RKO (cell line): ENCODE measurements at regions not wholly inside any gene's neighbourhood (a gene's known extent, or its start where the extent isn't known, plus 50 kb on each side); places are given as distances from the start of the nearest gene placed in this dataset.
"Not testable (repeated sequence)": the region's sequence is repeated elsewhere in the genome, so short reads cannot be mapped to it uniquely, and the experiment has no call there.

Experiments used
- DNase-seq: peaks from one replicate; pipeline ENCODE4 v3.0.0-alpha.2; 2016; ENCODE audit warnings: low spot score

DNA sequence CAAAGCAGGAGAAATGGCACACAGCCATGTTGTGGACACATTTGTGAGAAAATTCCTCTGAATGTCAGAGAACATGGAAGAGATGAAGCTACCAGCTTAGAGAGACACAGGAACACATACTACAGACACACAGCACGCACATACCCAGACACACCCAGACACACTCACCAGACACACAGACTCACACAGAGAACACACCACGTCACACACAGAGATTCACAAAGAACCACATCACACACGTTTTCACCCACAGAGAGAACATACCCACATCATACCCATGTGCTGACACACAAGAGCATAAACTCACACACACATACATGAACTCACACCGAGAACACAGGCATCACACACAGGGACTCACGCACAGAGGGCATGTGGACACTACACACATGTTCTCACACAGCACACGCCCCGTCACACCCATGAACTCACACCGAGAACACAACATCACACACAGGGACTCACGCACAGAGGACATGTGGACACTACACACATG lies 124.9 kb downstream of the METRNL start:
- DNase-seq, result no peak

DNA sequence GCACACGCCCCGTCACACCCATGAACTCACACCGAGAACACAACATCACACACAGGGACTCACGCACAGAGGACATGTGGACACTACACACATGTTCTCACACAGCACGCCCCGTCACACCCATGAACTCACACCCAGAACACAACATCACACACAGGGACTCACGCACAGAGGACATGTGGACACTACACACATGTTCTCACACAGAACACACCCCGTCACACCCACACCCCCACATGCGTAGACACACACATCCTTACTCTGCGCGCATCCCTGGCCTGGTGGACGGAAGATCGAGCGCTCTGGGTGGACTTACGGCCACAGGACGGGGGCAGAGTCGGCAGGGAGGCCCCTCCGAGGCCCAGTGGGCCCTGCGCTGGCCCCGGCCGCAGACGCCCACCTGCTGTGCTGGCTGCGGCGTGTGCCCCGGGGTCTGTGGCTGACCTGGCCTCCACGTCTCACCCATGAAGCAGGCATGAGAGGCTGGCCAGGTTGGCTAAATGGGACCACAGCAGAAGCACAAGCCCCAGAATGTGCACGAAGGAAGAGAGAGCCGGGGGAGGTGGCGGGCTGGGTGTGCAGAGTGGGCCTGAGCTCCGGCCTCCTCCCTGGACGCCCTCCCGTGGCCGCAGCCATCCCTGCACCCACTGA lies 125.5 kb downstream of the METRNL start:
- DNase-seq, result not testable (repeated sequence)

DNA sequence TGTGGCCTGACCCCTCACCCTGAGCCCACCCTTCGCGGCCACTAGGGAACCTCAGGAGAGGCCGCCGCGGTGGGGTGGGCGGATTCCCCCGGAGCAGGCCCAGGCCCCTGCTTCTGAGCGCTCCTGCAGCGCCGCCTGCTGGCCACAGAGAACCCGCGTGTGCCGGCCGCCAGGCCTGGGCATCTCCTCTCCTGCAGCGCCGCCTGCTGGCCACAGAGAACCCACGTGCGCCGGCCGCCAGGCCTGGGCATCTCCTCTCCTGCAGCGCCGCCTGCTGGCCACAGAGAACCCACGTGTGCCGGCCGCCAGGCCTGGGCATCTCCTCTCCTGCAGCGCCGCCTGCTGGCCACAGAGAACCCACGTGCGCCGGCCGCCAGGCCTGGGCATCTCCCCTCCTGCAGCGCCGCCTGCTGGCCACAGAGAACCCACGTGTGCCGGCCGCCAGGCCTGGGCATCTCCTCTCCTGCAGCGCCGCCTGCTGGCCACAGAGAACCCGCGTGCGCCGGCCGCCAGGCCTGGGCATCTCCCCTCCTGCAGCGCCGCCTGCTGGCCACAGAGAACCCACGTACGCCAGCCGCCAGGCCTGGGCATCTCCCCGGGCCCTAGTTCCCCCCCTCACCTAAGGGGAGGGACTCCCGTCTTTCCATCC lies 126.1 kb downstream of the METRNL start:
- DNase-seq, result not testable (repeated sequence)

DNA sequence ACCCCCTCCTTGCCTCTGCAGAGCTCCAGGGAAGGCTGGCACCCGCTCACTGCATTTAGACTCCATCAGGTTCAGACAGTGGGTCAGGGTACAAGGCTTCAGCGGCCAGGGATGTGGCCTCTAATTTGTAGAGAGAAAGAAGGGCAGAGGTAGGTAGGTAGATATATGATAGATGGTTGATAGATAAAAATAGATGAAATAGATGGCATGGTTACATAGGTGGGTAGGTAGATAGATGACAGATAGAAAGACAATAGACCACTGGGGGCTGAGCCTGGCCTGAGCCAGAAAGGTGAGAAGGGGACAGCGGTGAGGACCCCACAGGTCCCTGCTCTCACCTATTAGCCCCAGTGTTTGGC lies 126.6 kb downstream of the METRNL start:
- not testable (repeated sequence) for DNase-seq

DNA sequence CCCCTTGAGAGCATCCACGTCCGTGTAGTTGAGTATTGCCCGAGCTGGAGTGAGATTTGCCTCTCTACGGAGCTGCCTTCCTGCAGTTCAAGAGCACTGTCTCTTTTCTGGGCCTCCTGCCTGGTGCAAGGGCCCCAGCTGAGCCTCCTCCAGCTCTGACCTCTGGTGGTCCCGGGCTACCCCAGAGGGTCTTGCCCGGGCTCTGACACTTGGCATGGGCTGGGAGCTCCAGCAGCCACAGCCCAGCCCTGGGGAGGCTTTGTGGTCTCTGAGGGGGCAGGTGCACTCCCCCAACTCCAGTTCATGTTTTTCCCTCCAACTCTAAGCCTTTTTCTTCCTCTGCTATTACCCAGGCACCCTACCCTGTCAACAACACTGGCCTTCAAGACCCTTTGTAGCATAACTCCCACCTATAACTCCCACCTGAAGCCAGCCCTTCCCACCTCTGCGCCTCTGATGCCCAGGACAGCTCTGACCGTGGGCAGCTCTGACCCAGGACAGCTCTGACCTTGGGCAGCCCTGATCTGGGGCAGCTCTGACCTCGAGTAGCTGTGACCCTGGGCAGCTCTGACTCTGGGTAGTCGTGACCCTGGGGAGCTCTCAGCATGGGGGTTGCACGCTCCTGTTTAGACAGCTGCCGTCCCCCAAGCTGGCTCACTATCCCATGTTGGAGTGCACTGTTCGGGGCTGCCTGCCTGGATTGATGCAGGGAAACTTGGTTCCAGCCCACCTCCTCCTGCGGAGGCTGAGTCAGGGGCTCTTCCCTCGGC lies 127.6 kb downstream of the METRNL start:
- not testable (repeated sequence) for DNase-seq

DNA sequence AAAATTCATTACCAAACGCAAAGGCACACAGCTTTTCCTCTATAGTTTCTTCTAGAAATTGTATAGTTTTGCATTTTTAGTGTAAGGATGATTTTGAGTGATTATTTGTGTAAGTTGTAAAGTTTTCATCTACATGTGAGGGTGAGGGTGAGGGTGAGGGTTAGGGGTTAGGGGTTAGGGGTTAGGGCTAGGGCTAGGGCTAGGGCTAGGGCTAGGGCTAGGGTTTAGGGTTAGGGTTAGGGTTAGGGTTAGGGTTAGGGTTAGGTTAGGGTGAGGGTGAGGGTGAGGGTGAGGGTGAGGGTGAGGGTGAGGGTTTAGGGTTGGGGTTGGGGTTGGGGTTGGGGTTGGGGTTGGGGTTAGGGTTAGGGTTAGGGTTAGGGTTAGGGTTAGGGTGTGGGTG lies 167.6 kb downstream of the METRNL start:
- DNase-seq, result peak; percentile 59
